Duodenal mucosa (tissue), 2 donors: ENCODE measurements at regions not wholly inside any gene's neighbourhood (a gene's known extent, or its start where the extent isn't known, plus 50 kb on each side); places are given as distances from the start of the nearest gene placed in this dataset.

Source experiments
- H3K27ac ChIP-seq: one replicate; pipeline ENCODE4 v1.7.0; 2013; ENCODE audit warnings: low read depth, low read length
- H3K27me3 ChIP-seq, 2 donors: one replicate each; pipeline ENCODE4 v1.7.0; 2013; ENCODE audit warnings: low read length in 2 of 2, control low read depth in 1 of 2; ENCODE audit not compliant: insufficient read depth in 2 of 2, control insufficient read depth in 1 of 2
- H3K36me3 ChIP-seq, 2 donors: one replicate each; pipeline ENCODE4 v1.7.0; 2013; ENCODE audit warnings: low read length in 2 of 2, control low read depth in 1 of 2; ENCODE audit not compliant: insufficient read depth in 2 of 2, control insufficient read depth in 1 of 2
- H3K4me1 ChIP-seq, 2 donors: one replicate each; pipeline ENCODE4 v1.7.0; 2013; ENCODE audit warnings: low read length in 2 of 2, control low read depth in 1 of 2; ENCODE audit not compliant: insufficient read depth in 2 of 2, control insufficient read depth in 1 of 2
- H3K4me3 ChIP-seq, 2 donors: one replicate each; pipeline ENCODE4 v1.7.0; 2013; ENCODE audit warnings: low read length in 2 of 2, low read depth in 1 of 2
- H3K9ac ChIP-seq, 2 donors: one replicate each; pipeline ENCODE4 v1.7.0; 2013; ENCODE audit warnings: low read length in 2 of 2, low read depth in 1 of 2
- H3K9me3 ChIP-seq, 2 donors: one replicate each; pipeline ENCODE4 v1.7.0; 2013; ENCODE audit warnings: low read length in 2 of 2, control low read depth in 1 of 2; ENCODE audit not compliant: control insufficient read depth in 1 of 2

- no peak overlapping the region for H3K9ac ChIP-seq
- peaks cover 68 to 87% of the 10 kb centered on the region in 2 donors for H3K4me1 ChIP-seq
- no peak overlapping the region for H3K27ac ChIP-seq
Measured at GRCh38 chr17:77386502-77387192, 245.9 kb downstream of the SEC14L1 start.

GRCh38 chr17:77387891-77388290 lies 247.1 kb downstream of the SEC14L1 start:
- peaks cover 2 to 6% of the 10 kb centered on the region in 2 donors for H3K36me3 ChIP-seq
- no peaks in the 10 kb centered on the region for H3K9me3 ChIP-seq
- H3K4me3 ChIP-seq, result no peak overlapping the region
- no peak overlapping the region for H3K9ac ChIP-seq
- no peak overlapping the region for H3K27ac ChIP-seq
- H3K4me1 ChIP-seq, result peaks cover 73 to 89% of the 10 kb centered on the region in 2 donors
- no peaks in the 10 kb centered on the region for H3K27me3 ChIP-seq

More at GRCh38 chr17:77386502-77387192, 245.9 kb downstream of the SEC14L1 start:
- peak overlapping the region in 1 of 2 donors; percentile 5 for H3K4me3 ChIP-seq
- no peaks in the 10 kb centered on the region for H3K9me3 ChIP-seq
- peaks cover 2 to 6% of the 10 kb centered on the region in 2 donors for H3K36me3 ChIP-seq
- no peaks in the 10 kb centered on the region for H3K27me3 ChIP-seq

GRCh38 chr17:77388384-77389306 lies 247.9 kb downstream of the SEC14L1 start:
- Histone ChIP-seq H3K27me3 (no peaks in the 10 kb centered on the region), H3K4me3 (no peak overlapping the region), H3K9ac (peak overlapping the region in 1 of 2 donors; percentile 22), H3K27ac (no peak overlapping the region), H3K4me1 (peaks cover 73 to 90% of the 10 kb centered on the region in 2 donors), H3K9me3 (no peaks in the 10 kb centered on the region), H3K36me3 (peaks cover 2 to 4% of the 10 kb centered on the region in 2 donors)

GRCh38 chr17:77390870-77391269 lies 250.1 kb downstream of the SEC14L1 start:
- peaks cover 71 to 82% of the 10 kb centered on the region in 2 donors for H3K4me1 ChIP-seq
- H3K27ac ChIP-seq, result no peak overlapping the region
- H3K9ac ChIP-seq, result no peak overlapping the region

GRCh38 chr17:77391668-77392375 lies 251.1 kb downstream of the SEC14L1 start:
- peak overlapping the region in 1 of 2 donors; percentile 46 for H3K4me3 ChIP-seq
- peaks cover 0 to 2% of the 10 kb centered on the region in 2 donors for H3K36me3 ChIP-seq
- peak overlapping the region in 1 of 2 donors; percentile 25 for H3K9ac ChIP-seq
- H3K9me3 ChIP-seq, result no peaks in the 10 kb centered on the region
- peak overlapping the region; percentile 34 for H3K27ac ChIP-seq
- H3K27me3 ChIP-seq, result no peaks in the 10 kb centered on the region
- peaks cover 62 to 73% of the 10 kb centered on the region in 2 donors for H3K4me1 ChIP-seq

More at GRCh38 chr17:77390870-77391269, 250.1 kb downstream of the SEC14L1 start:
- Histone ChIP-seq H3K27me3 (no peaks in the 10 kb centered on the region), H3K9me3 (no peaks in the 10 kb centered on the region), H3K4me3 (no peak overlapping the region), H3K36me3 (peaks cover 0 to 2% of the 10 kb centered on the region in 2 donors)

GRCh38 chr17:77392376-77393273 lies 251.9 kb downstream of the SEC14L1 start:
- H3K9me3 ChIP-seq, result no peaks in the 10 kb centered on the region
- H3K9ac ChIP-seq, result peak overlapping the region; percentile 25 to 33
- peak overlapping the region in 1 of 2 donors; percentile 55 for H3K4me3 ChIP-seq
- no peaks in the 10 kb centered on the region for H3K27me3 ChIP-seq
- peaks cover 0 to 2% of the 10 kb centered on the region in 2 donors for H3K36me3 ChIP-seq
- peaks cover 54 to 70% of the 10 kb centered on the region in 2 donors for H3K4me1 ChIP-seq
- H3K27ac ChIP-seq, result peak overlapping the region; percentile 34

- Histone ChIP-seq H3K9ac (no peak overlapping the region), H3K36me3 (peaks cover 0 to 2% of the 10 kb centered on the region in 2 donors), H3K27ac (no peak overlapping the region), H3K27me3 (no peaks in the 10 kb centered on the region), H3K4me1 (peaks cover 52 to 67% of the 10 kb centered on the region in 2 donors), H3K9me3 (no peaks in the 10 kb centered on the region), H3K4me3 (peak overlapping the region in 1 of 2 donors; percentile 55)
Measured at GRCh38 chr17:77393274-77393600, 252.5 kb downstream of the SEC14L1 start.

- Histone ChIP-seq H3K4me1 (peaks cover 45 to 60% of the 10 kb centered on the region in 2 donors), H3K27ac (peak overlapping the region; percentile 73), H3K9me3 (no peaks in the 10 kb centered on the region), H3K4me3 (peak overlapping the region in 1 of 2 donors; percentile 2), H3K36me3 (peaks cover 0 to 2% of the 10 kb centered on the region in 2 donors), H3K27me3 (no peaks in the 10 kb centered on the region), H3K9ac (peak overlapping the region in 1 of 2 donors; percentile 4)
Measured at GRCh38 chr17:77393867-77394539, 253.2 kb downstream of the SEC14L1 start.
